ENCODE measurements at regions not wholly inside any gene's neighbourhood (a gene's known extent, or its start where the extent isn't known, plus 50 kb on each side); places are given as distances from the start of the nearest gene placed in this dataset.

DNA sequence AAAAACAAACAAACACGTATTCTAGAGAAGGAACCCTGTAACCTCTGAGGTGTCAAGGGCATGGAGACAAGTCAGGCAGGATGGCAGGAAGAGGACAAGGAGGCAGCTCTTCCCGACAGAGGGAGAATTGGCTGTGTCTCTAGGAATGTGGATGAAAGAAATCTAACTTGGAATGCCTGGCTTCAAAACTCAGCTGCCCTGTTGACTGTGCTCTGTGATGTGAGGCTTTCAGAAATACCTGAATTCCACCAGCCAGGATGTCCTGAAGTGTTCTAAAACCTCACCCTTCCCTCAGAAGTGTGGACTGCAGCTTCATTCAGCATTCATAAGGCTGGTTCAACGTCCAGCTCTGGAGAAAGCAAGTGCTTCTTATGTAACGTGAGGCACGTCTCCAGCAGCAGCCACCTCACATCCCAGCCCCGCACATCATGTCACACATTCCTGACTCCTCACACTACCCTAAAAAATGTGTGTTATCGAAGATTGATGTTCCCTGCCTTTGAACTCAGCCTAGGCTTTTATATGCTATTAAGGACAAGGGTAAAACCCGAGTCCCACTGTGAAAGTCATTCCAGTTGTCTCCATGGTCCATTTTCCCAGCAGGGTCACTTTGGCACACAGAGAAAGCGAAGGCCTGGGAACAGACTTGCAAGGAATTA, 398.9 kb downstream of the ETS1 start:
- DNase-seq = no peak

DNA sequence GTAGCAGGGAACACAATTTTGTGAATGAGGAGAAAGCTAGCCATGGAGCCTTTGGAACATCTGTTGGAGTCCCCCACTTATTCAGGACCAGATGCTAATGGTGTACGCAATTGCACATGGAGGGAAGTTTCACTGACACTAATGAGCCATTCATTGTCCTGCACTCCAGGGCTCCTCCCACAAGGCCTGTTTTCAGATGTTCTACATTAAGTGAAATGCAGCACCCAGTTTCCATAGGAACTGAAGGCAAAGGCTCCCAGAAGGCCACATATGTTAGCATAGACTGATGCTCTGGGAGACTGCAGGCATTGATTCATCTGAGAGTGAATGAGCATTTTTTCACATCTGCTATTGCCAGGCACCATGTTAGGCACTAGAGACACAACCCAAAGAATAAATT, 399.5 kb downstream of the ETS1 start:
- DNase-seq = no peak

DNA sequence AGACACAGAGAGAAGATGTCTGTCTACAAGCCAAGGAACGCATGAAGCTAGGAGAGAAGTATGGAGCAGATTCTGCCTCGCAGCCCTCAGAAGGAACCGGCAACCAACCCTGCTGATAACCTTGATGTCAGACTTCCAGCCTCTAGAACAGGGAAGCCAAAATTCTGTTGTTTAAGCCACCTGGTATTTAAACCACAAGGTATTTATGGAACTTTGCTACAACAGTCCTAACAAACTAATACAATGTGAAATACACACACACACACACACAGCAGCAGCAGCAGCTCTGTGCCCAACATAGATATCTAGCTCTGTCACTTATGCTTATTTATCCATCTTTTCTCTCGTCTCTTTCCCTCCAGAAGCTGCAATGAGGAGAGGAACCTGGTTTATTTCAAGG, 400.0 kb downstream of the ETS1 start:
- no peak for DNase-seq

DNA sequence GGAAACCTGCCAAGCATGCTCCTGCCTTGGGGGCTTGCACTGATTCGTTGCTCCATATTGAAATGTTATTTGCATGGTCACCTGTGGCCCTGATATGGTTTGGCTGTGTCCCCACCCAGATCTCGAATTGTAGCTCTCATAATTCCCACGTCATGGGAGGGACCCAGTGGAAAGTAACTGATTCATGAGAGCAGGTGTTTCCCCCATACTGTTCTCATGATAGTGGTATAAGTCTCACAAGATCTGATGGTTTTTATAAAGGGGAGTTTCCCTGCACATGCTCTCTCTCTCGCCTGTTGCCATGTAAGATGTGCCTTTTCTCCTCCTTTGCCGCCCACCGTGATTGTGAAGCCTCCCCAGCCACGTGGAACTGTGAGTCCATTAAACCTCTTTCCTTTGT, 402.4 kb downstream of the ETS1 start:
- DNase-seq = no peak

DNA sequence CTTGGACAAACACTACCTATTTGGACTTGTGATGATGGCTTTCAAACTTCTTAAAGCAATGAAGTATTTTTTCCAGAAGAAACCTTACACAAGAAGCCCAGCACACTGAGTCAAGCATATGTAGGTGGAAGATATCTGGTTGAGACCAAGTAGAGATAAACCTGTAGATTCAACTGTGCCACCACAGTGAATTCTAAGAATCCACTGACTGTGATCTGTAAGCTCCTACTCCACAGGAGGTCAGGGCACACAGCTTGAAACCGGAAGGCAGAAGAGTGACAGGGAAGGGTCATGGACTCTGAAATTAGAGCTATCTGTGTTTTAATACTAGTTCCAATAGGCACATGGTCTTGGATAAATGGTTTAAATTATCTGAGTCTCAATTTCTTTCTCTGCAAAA, 404.5 kb downstream of the ETS1 start:
- no peak for DNase-seq

DNA sequence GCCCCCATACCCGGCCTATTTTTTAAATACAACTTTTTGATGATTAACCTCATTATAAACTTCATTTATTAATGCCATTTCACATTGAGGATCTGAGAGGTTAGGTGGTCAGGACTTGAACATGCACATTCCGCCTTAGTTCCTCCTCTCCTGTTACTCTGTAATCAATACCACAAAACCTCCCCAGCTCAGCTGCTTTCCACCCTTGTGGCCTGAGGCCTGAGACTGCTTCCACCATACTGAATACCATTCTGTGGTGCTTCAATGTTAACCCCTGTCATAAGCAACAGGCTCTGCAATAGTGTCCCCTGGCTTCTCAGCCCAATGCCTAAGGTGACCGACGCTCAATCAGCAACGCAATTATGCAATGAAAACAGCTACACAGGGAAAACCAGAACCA, 405.4 kb downstream of the ETS1 start:
- DNase-seq = no peak

DNA sequence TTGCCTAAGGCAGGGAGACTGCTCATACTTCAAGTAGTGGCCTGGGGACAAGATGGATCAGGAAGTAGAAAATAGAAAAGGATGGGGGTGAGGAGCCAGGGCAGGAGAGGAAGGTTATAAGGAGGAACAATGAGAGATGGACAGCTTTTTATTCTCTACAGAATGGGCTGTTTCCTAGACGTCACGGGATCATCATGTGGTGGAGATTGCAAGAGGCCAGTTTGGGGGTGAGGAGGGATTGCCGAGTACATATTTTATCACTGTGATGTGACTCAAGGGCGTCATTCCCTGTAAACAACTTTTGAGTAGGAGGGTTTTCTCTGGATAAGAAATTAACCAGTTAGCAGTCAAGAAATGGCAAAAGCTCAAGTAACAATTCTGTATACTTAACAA, 406.3 kb downstream of the ETS1 start:
- DNase-seq = no peak

DNA sequence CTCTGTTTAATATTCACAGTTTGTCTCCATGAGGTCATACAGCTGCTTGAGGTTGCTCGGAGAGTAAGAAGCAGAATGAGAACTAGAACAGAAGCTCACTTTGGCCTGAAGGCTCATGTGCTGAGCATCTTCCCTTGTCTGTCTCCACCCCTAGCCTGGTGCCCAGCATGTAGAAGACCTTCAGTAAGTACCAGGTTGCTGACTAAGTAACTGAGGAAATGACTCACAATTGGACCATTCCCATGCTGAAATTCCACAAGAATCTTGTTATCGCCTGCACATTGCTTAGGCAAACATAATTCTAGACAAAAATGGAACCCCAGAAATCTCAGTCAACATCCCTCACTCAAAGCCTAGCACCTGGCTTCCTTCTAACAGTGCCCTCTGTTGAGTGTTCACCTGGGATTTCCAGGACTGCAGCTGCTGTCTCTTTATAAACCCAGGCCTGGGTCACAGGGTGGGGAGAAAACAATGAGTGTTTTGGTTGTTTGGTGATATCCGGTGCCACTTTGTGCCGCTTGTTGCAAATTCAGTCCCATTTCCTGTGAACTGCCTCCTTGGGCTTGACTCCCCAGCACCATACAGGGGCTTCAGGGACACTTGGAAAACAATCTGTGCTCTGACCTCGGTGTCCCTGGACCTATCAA, 406.8 kb downstream of the ETS1 start:
- no peak for DNase-seq

DNA sequence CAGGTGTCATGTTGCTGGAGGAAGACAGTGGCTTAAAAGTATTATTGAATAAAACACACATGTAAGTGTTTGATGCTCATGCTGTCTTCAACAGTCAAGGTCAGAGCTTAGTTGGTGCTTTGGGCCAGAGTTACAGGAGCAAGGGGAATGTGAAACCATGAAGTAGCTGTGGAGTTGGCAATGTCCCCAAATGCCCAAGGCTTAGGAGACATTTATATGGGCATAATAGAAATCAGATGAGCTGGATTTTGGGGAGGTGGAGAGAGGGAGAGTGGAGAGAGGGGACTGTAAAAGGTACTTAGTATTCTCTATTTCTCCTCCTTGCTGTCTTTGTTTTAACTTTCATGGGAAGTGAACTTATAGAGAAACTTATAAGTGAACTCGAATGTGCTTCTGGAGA, 407.8 kb downstream of the ETS1 start:
- no peak for DNase-seq

DNA sequence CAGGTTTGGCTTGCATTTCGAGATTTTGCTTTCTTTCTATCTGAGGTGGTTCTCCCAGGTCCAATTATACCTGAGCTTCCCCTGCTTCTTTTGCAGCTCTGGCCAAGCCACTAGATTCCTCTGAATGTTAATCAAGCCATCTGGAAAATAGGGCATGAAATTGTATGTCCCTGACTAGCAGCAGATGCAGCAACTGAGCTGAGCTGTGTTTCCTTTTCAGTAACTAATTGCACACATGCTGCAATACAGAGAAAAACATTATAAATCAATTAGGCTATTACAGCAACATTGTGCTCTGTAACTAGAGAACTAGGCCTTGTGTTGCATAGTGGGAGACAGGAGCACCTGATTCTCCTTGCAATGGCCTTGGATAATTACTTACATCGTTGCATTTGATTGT, 408.3 kb downstream of the ETS1 start:
- DNase-seq = no peak

DNA sequence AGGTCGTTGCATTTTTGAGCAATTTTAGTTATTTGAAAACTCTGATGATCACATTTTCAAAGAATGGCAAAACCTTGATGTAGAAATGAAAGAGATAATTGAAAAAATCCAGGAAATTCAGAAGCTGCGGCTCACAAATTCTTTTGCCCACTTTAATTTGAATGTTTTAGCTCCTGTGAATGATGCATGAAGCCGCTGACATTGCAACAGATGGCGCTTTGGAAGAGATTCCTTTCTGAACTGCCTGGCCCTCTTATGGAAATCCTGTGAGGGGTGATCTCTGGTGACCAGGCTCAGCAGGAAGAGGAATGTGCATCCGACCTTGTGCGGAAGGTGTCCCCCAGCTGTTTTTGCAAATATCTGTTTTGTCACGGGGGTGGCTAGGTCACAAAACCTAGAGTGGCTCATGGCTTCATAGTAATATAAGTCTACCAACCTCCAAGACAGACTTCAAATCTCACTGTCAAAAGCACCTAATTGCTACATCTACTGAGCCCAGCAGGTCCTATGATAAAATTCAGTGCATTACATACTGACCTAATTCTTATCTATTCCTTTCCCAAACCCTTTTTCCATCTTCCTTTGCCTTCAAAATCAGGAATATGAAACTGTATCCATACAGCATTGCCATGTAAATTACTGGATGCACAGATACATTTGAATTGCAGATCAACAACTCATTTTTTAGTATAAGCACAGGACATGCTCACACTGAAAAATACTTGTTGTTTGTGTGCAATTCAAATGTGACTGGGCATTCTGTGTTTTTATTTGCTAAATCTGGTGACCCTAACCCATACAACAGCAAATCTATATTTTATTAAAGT, 412.7 kb downstream of the ETS1 start:
- no peak for DNase-seq

DNA sequence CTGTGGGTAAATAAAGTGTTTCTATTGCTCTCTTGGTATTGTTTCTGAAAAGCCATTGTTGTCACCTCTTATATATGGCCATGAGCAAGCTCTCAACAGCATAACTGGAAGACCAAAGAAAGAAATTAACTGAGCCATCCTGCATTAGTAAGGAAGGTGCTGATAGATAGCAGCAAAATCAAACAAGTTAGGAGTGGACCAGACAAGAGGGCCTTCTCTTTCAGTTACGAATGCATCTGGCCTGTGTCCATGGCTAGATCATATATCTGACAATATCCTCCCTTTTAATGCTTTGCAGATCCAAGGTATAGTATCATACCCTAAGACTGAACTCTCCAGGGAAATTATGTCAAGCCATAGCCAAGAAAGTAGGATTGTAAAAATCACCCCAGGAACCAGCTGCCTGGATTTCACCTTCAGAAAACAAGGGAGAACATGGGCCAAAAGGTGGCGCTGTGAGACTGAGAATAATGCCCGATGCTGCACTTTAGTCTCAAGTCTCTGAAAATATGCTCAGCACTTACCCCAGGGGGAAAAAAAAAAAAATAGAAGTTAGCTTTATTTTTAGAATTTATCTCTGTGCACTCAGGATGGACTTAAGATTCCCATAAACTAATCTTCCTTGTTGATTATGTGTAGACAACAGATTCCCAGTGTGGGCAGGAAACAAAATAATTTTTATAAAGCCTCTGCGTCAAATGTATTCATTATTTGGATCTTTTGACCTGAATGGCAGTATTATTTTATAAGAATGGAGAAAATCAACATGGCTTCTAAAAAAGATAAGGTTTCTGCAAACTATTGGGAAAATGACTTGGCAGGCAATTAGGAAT, 415.1 kb downstream of the ETS1 start:
- peak; percentile 87 to 91 for DNase-seq

DNA sequence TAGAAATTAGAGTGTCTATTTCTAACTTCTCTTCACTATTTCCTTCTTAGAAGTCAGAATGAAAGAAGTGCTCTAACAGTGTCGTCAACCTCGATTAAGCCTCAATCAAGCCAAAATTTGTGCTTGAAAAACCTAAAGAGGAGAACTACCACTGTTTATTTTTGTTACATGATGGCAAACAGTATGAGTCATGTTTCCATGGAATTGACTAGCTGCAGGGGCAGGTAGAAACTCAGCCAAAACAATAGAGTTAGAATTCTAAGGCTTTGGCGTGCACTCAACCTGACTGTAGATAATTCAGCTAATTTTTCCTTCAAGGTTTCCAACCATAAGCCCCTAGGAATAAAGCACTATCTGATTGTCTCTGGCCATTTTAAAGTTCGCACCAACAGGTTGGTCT, 415.9 kb downstream of the ETS1 start:
- DNase-seq = no peak

DNA sequence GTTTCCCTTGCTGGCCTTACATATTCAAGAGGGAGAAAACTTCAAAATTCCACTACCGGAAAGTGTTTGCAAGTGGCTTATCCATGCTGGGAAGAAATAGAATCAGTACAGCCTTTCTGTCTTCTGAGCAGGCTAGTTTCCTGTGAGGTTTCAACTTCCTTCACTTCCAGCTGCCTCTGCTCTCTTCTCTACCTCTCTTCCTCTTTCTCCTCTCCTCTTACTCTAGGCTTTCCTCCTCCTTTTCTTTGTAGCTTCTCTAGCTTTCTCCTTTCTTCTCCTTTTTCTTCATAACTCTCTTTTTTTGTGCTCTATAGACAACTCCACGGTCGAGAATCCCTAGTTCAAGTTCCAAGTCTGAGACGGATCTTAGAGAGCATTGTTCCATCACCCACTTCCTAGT, 421.8 kb downstream of the ETS1 start:
- DNase-seq = no peak

DNA sequence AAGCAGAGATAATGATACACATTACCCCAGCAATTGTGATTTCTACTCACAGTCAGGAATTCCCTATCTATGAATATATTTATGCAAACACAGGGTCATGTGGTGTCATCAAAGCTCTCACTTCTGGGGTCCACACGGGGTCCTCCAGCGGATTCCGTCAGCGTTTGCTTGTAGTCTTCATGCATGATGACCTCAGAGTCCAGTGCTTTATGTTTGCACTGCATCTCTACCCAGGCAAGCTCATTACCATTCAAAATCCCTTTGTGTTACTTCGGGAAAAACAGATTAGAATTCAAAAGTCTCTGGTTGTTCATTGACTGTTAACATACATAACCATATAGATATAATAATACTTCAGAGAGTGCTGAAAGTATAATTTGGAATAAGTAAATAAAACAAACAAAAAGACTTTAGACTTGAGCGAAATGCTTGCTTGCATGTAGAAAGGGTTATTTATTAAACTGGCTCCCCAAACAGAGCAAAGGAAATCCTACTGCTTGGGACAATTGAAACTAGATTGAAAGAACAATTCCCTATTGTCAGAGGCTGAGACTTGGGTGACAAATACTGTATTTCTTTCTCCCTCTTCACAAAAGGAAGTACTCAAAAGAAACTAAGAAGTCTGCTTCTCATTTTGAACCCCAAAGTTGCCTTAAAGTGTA, 423.1 kb downstream of the ETS1 start:
- no peak for DNase-seq

DNA sequence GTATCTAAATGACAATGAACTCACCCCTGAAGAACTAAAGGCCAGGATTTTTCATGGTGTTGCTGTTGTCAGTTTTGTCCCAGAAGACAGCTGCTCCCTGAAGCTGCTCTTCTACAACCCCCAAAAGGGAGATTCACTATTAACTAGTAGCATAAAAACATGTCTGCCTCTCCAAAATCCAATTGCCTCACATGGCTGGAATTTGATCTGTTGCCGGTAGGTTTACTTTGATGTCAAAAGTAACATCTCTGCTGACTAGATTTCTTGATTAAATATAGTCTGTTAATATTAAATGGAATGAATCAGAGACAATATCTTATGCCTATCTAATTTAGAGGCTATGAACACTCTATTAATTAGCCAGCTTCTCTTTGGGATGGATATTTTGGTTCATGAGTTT, 425.4 kb downstream of the ETS1 start:
- DNase-seq = no peak

DNA sequence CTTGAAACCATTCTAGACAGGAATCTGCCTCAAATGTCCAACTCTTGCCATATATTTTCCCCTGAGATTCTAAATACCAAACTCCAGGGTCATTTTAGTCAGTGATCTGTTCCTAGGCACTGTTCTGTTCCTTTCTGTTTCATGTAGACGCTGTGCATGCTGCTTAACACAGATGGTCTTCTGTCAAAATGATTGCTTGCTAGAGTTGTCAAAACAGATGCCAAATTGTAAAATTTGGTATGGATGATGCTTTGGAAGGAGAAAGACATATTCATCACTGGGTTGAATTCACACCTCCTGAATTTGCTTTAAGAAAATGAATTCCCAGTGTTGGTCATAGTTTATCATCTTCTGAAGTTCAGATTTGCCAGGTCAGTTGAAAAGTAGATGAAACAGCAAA, 425.9 kb downstream of the ETS1 start:
- DNase-seq = no peak

DNA sequence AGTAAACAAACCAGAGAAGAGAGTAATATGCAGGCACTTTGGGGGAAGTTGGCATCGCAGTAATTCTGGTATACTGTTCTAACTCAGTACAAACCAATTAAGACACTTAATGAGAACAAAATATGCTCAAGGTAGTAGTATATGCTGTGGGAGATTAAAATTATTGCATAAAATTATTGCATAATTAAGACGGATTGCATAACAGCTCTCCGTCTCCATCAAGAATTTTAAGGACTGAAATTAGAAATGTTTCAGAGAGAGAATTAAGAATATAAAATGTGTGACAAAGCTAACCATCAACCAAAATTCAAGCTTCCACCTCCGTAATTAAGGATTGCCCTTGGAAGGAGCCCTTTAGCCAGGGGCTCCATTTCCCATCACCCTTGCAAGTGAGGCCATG, 428.5 kb downstream of the ETS1 start:
- no peak for DNase-seq

DNA sequence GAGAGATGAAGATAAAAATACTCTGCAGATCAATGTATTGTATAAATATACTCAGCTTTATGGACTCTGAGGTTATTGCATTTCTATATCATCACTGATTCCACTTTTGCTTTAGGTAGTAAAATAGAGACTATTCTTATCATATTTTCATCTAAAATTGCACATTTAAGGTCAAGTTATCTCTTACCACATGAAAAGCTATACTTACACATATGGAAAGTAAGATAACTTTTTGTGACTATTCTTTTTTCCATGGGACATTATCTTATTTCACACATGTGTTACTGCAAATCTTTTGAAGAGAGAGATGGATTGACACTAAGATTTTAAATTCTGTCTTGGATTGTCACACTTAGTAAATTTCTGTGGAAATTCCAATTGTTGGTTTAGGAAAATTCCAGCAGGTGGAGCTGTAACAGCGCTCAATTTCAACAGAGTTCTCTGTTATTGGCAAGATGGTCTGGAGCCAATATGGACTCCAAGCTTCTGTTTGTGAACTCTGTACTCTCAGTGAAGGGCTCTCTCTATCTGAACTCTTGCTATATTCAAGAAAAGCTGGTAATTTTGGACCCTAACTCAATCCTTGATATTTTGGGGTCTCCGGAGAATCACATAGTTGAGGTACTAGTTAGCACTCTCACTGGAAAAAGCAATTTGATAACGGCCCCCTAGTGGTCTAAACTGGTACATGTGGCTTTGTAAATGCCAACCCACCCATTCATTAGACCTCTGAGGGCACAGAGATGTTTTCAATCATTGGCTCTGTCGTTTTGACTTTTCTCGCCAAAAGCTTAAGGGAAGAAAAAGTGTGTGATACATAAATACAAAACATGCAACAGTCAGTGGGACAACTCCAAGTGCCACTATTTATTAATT, 429.7 kb downstream of the ETS1 start:
- peak; percentile 55 to 66 for DNase-seq

DNA sequence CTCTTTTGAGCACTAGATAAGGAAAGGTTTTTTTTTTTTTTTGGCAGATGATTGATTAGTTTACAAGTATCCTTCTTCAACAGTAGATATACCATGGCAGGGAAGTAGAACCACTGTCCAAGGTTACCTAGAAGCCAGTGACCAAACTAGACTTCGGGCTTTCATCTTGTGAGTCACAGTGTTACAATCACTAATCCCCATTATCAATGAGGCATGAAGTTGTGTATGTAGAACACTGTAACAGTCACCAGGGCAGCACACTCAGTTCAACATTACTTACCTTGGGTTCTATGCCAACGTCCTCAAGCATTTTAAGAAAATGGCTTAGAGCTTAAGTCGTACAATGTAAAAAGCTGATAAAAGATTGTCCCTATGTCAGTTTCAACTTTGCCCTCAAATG, 430.9 kb downstream of the ETS1 start:
- DNase-seq = no peak

DNA sequence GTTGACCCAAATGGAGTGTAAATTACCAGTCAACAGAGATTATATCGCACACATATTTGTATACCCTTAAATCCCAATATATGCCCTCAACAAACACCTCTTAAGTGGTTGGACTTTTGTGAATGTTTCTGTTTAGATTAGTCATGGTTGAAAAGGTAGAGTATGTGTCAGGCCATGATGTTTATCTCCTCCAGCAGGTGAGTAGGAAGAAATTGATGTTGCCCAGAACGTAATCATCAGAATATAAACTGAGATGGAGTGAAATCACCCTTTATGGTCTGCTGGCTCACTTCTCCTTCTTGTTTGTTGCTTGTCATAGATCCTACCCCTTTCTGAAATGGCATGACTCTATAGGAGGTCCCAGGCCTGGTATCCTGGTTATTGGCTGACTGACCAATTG, 431.8 kb downstream of the ETS1 start:
- DNase-seq = no peak

DNA sequence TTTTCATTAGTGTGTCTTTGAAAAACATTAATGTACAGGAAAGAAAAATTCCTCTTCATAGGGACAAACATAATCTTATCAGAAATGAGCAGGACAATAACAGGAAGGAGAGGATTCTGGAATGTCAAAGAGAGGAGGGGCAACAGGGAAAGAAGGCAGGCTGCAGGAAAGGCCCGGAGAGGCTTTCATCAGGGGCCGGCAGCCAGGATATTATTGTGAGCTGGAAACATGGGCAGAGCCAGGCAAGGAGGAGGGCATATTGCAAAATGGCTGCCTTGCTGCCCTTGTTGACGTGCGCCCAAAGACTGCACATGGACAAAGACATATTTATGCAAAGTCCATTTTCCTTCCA, 433.7 kb downstream of the ETS1 start:
- no peak for DNase-seq
